ENCODE measurements at regions not wholly inside any gene's neighbourhood (a gene's known extent, or its start where the extent isn't known, plus 50 kb on each side); places are given as distances from the start of the nearest gene placed in this dataset.

DNA sequence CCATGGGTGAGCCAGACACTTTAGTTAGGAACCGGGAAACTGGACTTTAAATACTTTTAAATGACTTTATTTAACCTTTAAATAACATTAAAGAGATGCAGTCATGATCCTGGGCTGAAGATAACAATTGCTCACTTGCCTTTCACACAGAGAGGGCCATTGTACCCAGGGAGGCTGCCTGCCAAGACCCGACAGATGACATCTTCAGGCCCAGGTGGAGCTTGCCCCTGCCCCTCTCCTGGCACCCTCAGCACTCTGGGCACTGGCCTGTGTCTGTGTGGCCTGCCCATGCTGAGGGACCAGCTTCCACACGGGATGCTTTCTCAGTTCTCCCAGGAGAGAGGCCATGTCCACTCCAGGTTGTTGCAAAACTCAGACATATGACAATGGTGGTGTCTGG, 216.4 kb upstream of the MYT1L start (continued):
- TF ChIP-seq SP4 (IDR thresholded peaks at IDR 0.05; ENCODE audit: low read length) (no peak), NANOG (IDR thresholded peaks at IDR 0.05; ENCODE audit: insufficient read depth, low read depth, low read length, poor library complexity, severe bottlenecking) (no peak), TAF7 (optimal IDR thresholded peaks at IDR 0.05; ENCODE audit: borderline replicate concordance, low read depth, low read length) (no peak), POLR2A (IDR thresholded peaks at IDR 0.05; ENCODE audit: control extremely low read depth in 1 of 2, low read depth in 2 of 2, low read length in 2 of 2) (no peak)

Data from H1 (cell line).